ENCODE measurements at regions not wholly inside any gene's neighbourhood (a gene's known extent, or its start where the extent isn't known, plus 50 kb on each side); places are given as distances from the start of the nearest gene placed in this dataset.

GRCh38 chr20:11791316-11791715, 126.4 kb upstream of the BTBD3 start:
- intact Hi-C loops (cut with DNase I), result no loop called here
- TF ChIP-seq POLR2AphosphoS5 (IDR thresholded peaks at IDR 0.05) (no peak), EP300 (IDR thresholded peaks at IDR 0.05) (no peak), CTCF (IDR thresholded peaks at IDR 0.05) (no peak), POLR2A (IDR thresholded peaks at IDR 0.05; ENCODE audit: low read depth) (no peak)
- Histone ChIP-seq H3K9me3 (no peaks in the 10 kb centered on the region), H3K4me3 (no peak overlapping the region), H3K4me1 (no peaks in the 10 kb centered on the region), H3K36me3 (no peaks in the 10 kb centered on the region), H3K27me3 (no peaks in the 10 kb centered on the region), H3K27ac (replicated peaks in 1 of 4) (no peak overlapping the region)
- DNase-seq (ENCODE audit: extremely low spot score), result no peak
- 93% methylated on average over 2 of the region's 2 CpGs for WGBS

GRCh38 chr20:11791835-11792567, 125.7 kb upstream of the BTBD3 start:
- H3K9me3 ChIP-seq, result no peaks in the 10 kb centered on the region
- H3K4me3 ChIP-seq, result no peak overlapping the region
- H3K27ac ChIP-seq (replicated peaks in 1 of 4), result no peak overlapping the region
- H3K4me1 ChIP-seq, result no peaks in the 10 kb centered on the region
- H3K27me3 ChIP-seq, result no peaks in the 10 kb centered on the region
- 87% methylated on average over 9 of the region's 9 CpGs for WGBS
- intact Hi-C loops (cut with DNase I), result no loop called here
- DNase-seq (ENCODE audit: extremely low spot score), result no peak
- H3K36me3 ChIP-seq, result no peaks in the 10 kb centered on the region
- TF ChIP-seq EP300 (IDR thresholded peaks at IDR 0.05) (no peak), POLR2A (IDR thresholded peaks at IDR 0.05; ENCODE audit: low read depth) (no peak), CTCF (IDR thresholded peaks at IDR 0.05) (no peak), POLR2AphosphoS5 (IDR thresholded peaks at IDR 0.05) (no peak)

- Histone ChIP-seq H3K27ac (replicated peaks in 1 of 4) (no peak overlapping the region), H3K36me3 (no peaks in the 10 kb centered on the region), H3K4me1 (no peaks in the 10 kb centered on the region), H3K27me3 (no peaks in the 10 kb centered on the region), H3K9me3 (no peaks in the 10 kb centered on the region), H3K4me3 (no peak overlapping the region)
- TF ChIP-seq POLR2A (IDR thresholded peaks at IDR 0.05; ENCODE audit: low read depth) (no peak), EP300 (IDR thresholded peaks at IDR 0.05) (no peak), POLR2AphosphoS5 (IDR thresholded peaks at IDR 0.05) (no peak), CTCF (IDR thresholded peaks at IDR 0.05) (no peak)
- intact Hi-C loops (cut with DNase I), result no loop called here
- DNase-seq (ENCODE audit: extremely low spot score), result no peak
- WGBS, result 61% methylated on average over 2 of the region's 2 CpGs
Observed at GRCh38 chr20:11792568-11792953, 125.1 kb upstream of the BTBD3 start.

GRCh38 chr20:11794525-11794924, 123.2 kb upstream of the BTBD3 start:
- 94% methylated on average over 3 of the region's 3 CpGs for WGBS
- Histone ChIP-seq H3K36me3 (no peaks in the 10 kb centered on the region), H3K9me3 (no peaks in the 10 kb centered on the region), H3K4me1 (no peaks in the 10 kb centered on the region), H3K4me3 (no peak overlapping the region), H3K27ac (replicated peaks in 1 of 4) (no peak overlapping the region), H3K27me3 (no peaks in the 10 kb centered on the region)
- intact Hi-C loops (cut with DNase I), result no loop called here
- TF ChIP-seq POLR2AphosphoS5 (IDR thresholded peaks at IDR 0.05), result no peak
- no peak for TF ChIP-seq CTCF (IDR thresholded peaks at IDR 0.05)
- TF ChIP-seq EP300 (IDR thresholded peaks at IDR 0.05), result no peak
- no peak for TF ChIP-seq POLR2A (IDR thresholded peaks at IDR 0.05; ENCODE audit: low read depth)
- DNase-seq (ENCODE audit: extremely low spot score), result no peak
